Adrenal gland (tissue), 9 donors: ENCODE measurements at regions not wholly inside any gene's neighbourhood (a gene's known extent, or its start where the extent isn't known, plus 50 kb on each side); places are given as distances from the start of the nearest gene placed in this dataset.

Experiments
- DNase-seq, 7 donors: peaks; one replicate each; pipeline ENCODE4 v3.0.0-alpha.2; 2019 to 2020
- H3K27ac ChIP-seq, 5 donors: fragments of 200-600 bp; sonication (generic) in 4 of 5; 1 replicate in 3 of 5; 2 replicates in 2 of 5; pipeline versions ENCODE4 v1.5.1 to v1.8.0; 2016 to 2020; ENCODE audit warnings: mild to moderate bottlenecking in 1 of 5
- H3K27me3 ChIP-seq: fragments of 200-600 bp; 2 replicates; pipeline ENCODE4 v1.8.0; 2021
- H3K36me3 ChIP-seq, 2 donors: fragments of 200-600 bp; replicated peaks in 1 of 2; 1 replicate in 1 of 2; 2 replicates in 1 of 2; pipeline versions ENCODE4 v1.5.1 to v1.8.0; 2018 to 2022
- H3K4me1 ChIP-seq, 2 donors: fragments of 200-600 bp; replicated peaks in 1 of 2; 1 replicate in 1 of 2; 2 replicates in 1 of 2; pipeline versions ENCODE4 v1.5.1 to v1.8.0; 2018 to 2021
- H3K4me3 ChIP-seq, 4 donors: fragments of 200-600 bp; sonication (generic) in 3 of 4; one replicate each; pipeline ENCODE4 v1.5.1; 2016 to 2018
- H3K9me3 ChIP-seq, 3 donors: fragments of 200-600 bp; sonication (generic) in 1 of 3; replicated peaks in 1 of 3; 1 replicate in 2 of 3; 2 replicates in 1 of 3; pipeline versions ENCODE4 v1.5.1 to v1.8.0; 2016 to 2021
- CTCF ChIP-seq, 6 experiments: fragments of 450-650 bp in 4 of 6; fragments of 200-600 bp in 2 of 6; sonication (generic) in 1 of 6; IDR thresholded peaks; 1 replicate in 5 of 6; 2 replicates in 1 of 6; pipeline versions ENCODE4 v1.5.1 to v1.8.0; 2016 to 2021; ENCODE audit warnings: antibody characterized with exemption in 6 of 6, mild to moderate bottlenecking in 2 of 6, moderate library complexity in 1 of 6
- POLR2A ChIP-seq, 2 donors: fragments of 450-650 bp; IDR thresholded peaks; one replicate each; pipeline ENCODE4 v1.6.1; 2017; ENCODE audit warnings: antibody characterized with exemption in 2 of 2, mild to moderate bottlenecking in 2 of 2, moderate library complexity in 1 of 2
- WGBS, 4 donors: extraction: QIAGEN DNeasy Blood & Tissue Kit in 2 of 4; methylation state at CpG; one replicate each; pipeline versions ENCODE4 v1.1.5 to v1.1.7; 2013 to 2017; 5-methylcytosine and 5-hydroxymethylcytosine counted together
- intact Hi-C, 2 donors: fragments of 100-400 bp; cut with DNase I; formaldehyde crosslinking; loops; one replicate each; pipeline versions ENCODE4 v1.14.1 to v1.15.0; 2022 to 2023
- donor health status: healthy with polysubstance abuse.
- donor health status: Bipolar disorder and iron deficiency.
- donor health status: DM: yes; HTN: yes; CAD: no.
- donor health status: DM: no; HTN: no; CAD: no.
- donor health status: DM: no; HTN: no; CAD: no.

DNA sequence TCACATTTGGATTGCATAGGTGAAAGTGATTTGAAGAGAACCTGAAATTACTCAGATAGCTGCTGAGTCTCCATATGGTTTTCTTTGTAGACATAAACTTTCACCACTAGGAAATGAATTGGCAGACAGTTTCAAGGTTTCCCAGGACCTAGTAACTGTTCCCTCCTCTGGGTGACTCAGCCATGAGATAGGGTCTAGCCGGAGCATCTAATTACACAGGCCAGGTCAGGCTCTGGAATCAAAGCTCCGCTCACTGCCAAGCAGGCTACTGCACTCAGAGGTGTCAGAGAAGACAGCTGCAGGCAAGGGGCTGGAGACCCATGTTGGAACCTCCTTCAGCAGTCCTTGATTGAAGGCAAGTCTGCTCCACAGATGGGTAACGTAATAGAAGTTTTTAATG lies 429.2 kb downstream of the TNS1 start:
- 44 to 71% (median 57%) methylated on average over 3 of the region's 3 CpGs for WGBS, 4 donors
- H3K27ac ChIP-seq, result no peak overlapping the region

GRCh38 chr2:217570394-217570793 lies 432.4 kb downstream of the TNS1 start:
- Histone ChIP-seq H3K27me3 (no peaks in the 10 kb centered on the region), H3K27ac (no peak overlapping the region), H3K4me1 (no peaks in the 10 kb centered on the region), H3K36me3 (no peaks in the 10 kb centered on the region), H3K4me3 (no peak overlapping the region), H3K9me3 (no peaks in the 10 kb centered on the region)
- intact Hi-C loops, result no loop called here
- 88 to 92% (median 91%) methylated on average over 2 of the region's 2 CpGs for WGBS, 4 donors
- DNase-seq, result no peak
- no peak for TF ChIP-seq CTCF (IDR thresholded peaks at IDR 0.05)

More for the DNA sequence above, 429.2 kb downstream of the TNS1 start:
- Histone ChIP-seq H3K27me3 (no peaks in the 10 kb centered on the region), H3K36me3 (no peaks in the 10 kb centered on the region), H3K9me3 (no peaks in the 10 kb centered on the region), H3K4me1 (no peaks in the 10 kb centered on the region), H3K4me3 (no peak overlapping the region)
- TF ChIP-seq CTCF (IDR thresholded peaks at IDR 0.05), result peak in 3 of 6 experiments; percentile 13 to 27 (median 19)
- no peak for TF ChIP-seq POLR2A (IDR thresholded peaks at IDR 0.05)
- intact Hi-C loops, result no loop called here
- DNase-seq, result peak; percentile 29 to 71 (median 51)

- intact Hi-C loops, result no loop called here
- Histone ChIP-seq H3K36me3 (no peaks in the 10 kb centered on the region), H3K27me3 (no peaks in the 10 kb centered on the region), H3K9me3 (no peaks in the 10 kb centered on the region), H3K4me1 (no peaks in the 10 kb centered on the region), H3K27ac (peak overlapping the region in 1 of 5 donors; percentile 15), H3K4me3 (no peak overlapping the region)
- DNase-seq, result no peak
- TF ChIP-seq POLR2A (IDR thresholded peaks at IDR 0.05) (no peak), CTCF (IDR thresholded peaks at IDR 0.05) (no peak)
- WGBS, 4 donors, result 48 to 82% (median 68%) methylated on average over 3 of the region's 3 CpGs
These were observed 434.4 kb downstream of the TNS1 start for GRCh38 chr2:217568289-217568971.

DNA sequence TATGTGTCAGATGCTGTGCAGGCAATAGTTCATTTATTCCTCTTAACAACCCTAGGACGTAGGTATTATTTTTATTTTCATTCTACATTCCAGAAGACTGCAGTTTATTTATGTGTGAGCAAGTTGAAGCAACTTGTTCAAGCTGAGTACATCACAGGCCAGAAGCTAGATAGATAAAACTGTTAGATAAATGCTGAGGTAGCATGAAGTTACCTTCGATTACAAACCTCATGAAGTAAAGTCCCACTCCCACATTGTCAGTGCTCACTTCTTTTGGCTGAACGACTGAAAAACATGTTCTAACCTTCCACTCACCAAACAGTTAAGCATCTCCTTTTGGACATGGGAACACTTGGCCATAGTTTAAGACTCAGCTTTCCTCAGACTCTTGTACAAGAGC lies 439.2 kb downstream of the TNS1 start:
- TF ChIP-seq CTCF (IDR thresholded peaks at IDR 0.05) (no peak), POLR2A (IDR thresholded peaks at IDR 0.05) (no peak)
- intact Hi-C loops, result no loop called here
- no peak overlapping the region for H3K4me3 ChIP-seq
- H3K27me3 ChIP-seq, result no peaks in the 10 kb centered on the region
- DNase-seq, result no peak
- no peak overlapping the region for H3K27ac ChIP-seq
- no peaks in the 10 kb centered on the region for H3K9me3 ChIP-seq
- no peaks in the 10 kb centered on the region for H3K4me1 ChIP-seq
- WGBS, 4 donors, result 81 to 87% (median 84%) methylated on average over 3 of the region's 3 CpGs
- H3K36me3 ChIP-seq, result no peaks in the 10 kb centered on the region
